NCI-H446 (cell line): ENCODE measurements at regions not wholly inside any gene's neighbourhood (a gene's known extent, or its start where the extent isn't known, plus 50 kb on each side); places are given as distances from the start of the nearest gene placed in this dataset.
"Not testable (repeated sequence)": the region's sequence is repeated elsewhere in the genome, so short reads cannot be mapped to it uniquely, and the experiment has no call there.

ENCODE experiments used
- DNase-seq, 2 experiments: peaks; one replicate each; lab custom pipeline; 2025; lab: John Stamatoyannopoulos, UW

DNA sequence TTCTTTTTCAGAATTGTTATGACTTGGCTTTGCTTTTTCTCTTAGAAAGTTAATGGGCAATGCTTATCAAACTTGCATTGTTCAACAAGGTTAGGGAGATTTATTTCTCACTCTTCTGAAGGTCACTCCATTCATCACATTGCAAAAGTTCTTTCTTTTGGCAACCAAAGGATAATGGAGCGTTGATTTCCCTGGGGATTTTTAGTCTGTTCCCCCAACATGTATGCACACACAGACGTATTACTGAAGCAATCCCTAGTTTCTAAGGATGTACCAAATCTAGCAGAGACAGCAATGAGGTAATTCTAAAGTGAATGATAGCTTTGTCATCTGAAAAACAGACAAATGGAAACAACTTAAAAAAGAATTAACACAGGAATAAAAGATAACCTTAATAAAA is 349.1 kb downstream of the NYAP2 start:
- no peak for DNase-seq

DNA sequence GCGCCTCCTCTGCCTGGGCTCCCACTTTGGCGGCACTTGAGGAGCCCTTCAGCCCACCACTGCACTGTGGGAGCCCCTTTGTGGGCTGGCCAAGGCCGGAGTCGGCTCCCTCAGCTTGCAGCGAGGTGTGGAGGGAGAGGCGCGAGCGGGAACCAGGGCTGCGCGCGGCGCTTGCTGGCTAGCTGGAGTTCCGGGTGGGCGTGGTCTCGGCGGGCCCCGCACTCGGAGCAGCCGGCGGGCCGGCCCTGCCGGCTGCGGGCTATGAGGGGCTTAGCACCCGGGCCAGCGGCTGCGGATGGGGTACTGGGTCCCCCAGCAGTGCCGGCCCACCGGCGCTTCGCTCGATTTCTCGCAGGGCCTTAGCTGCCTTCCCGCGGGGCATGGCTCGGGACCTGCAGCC is 344.5 kb downstream of the NYAP2 start:
- DNase-seq = not testable (repeated sequence)

DNA sequence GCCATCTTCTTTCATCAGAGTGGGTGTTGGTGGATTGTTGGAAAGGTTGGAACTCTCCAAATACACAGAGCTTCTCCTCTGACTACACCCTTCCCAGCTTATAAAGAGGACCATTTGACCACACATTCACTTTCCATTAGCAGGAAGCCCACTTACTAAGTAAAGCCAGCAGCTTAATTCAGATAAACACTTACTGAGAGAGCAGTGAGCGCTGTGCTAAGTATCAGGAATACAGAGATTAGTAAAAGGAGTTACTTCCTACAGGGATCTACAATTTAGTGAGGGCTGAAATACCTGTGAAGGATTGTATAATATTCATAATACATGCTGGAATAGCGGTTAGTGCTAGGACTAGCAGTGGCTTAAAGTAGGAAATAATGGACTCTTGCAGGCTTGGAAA is 343.0 kb downstream of the NYAP2 start:
- no peak for DNase-seq

DNA sequence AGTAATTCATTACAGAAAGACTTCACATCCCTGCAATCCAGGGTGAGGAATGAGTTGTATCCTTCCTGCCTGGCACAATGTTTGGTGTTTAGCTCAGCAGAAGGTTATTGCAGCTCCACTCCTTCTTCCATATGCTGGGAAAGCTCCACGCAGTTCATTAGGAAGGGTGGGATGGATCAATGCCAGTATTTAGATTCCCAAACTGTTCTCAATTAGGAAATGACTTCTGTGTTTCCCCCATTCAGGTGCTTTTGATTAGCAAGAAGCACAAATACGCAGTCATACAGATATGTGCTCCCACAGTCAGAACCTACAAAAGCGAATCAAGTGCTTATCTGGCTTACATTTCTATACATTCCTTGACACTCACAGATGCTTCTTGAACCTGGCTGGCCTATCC is 340.6 kb downstream of the NYAP2 start:
- peak in 1 of 2 experiments; percentile 40 for DNase-seq

DNA sequence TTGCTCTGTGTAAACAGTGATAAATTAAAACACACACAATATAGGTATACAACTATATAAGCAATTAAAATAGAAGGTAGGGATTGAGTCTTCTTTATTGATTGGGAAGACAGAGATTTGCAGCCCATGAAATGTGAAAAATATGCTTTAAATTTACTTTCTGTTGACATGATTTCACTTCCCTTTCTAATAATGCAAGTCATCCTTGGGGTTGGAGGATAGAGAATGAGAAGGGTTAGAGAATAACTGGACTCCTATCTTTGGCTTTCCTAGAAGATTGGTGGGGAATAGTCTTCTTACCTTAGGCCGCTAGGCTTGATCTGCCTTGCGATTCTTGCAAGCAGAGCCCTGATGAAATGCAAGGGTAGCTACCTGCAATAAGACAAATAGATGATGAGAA is 339.8 kb downstream of the NYAP2 start:
- no peak for DNase-seq

DNA sequence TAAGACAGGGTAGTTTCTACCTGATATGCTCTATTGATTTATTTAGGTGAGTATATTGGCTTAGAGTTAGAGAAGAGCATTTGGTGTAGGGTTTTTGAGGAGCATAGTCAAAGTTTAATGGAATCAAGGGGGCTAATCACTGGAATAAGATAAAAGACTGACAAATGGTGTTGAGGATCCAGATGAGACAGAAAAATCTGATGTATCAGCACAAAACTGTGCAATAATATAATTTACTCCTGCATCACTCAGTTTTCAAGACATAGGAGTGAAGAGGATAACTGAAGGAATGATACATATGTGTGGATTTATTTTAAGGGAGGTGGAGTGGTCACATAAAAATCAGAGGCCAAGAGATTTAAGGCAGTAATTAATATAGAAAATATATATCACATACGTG is 339.2 kb downstream of the NYAP2 start:
- DNase-seq = no peak

DNA sequence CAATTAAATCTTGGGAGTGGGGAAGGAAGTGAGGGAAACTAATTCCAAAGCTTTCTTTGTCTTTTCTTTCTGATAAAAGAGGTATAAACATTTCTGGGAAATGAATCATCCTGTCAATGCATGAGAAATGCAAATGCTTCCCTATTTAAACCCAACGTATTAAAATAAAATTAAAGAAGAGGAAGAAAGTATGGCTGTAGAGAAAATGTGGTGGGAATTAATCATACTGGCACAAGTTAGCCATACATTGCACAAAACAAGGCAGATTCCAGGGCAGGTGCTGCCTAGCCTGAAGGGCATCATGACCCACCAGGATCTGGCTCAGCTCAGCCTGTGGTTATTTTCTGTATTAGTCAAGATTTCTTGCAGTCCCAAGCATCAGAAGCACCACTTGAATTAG is 338.0 kb downstream of the NYAP2 start:
- no peak for DNase-seq

DNA sequence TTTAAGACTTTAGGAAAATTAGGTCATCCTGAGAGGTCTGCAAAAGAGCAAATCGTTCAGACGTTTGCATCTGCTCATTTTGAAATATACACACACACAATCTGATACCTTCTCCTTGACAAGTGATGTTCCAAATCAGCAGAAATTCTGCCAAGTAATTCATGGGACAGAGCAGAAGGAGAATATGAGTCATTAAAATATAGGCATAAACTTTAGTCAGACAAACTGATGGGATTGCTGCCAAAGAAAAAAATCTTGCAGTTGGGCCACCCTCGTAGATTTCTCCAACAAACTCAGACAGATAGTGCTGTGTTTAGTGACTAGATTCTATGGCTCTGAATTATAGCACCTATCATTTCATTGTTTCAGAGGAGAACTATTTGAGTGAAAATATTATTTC is 336.3 kb downstream of the NYAP2 start:
- peak; percentile 34 to 84 for DNase-seq

DNA sequence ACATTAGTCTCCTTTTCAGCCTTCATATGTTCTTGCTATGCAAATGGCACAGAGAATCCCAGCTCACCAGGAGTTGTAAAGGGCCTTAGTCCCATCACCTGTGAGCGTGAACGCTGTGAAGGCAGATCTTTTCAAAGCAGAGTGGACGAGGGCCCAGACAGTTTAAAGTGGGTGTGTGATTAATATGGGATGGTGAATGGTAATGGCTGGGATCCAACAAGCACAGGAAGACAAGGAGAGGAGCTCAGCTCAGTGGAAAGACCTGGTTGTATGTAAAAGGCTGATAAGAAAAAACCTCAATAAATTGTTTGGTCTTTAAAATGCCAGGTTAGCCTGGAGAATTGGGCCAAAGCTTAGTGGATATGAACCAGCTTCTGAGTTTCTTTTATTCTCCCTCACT is 326.2 kb downstream of the NYAP2 start:
- no peak for DNase-seq
